Left lobe of liver (tissue), 2 donors: ENCODE measurements at regions not wholly inside any gene's neighbourhood (a gene's known extent, or its start where the extent isn't known, plus 50 kb on each side); places are given as distances from the start of the nearest gene placed in this dataset.
"Not testable (repeated sequence)": the region's sequence is repeated elsewhere in the genome, so short reads cannot be mapped to it uniquely, and the experiment has no call there.

Experiments used
- ATAC-seq: fragments of 200-7000 bp; cut with Tn5 transposase; one replicate; pipeline ENCODE4 v1.9.1; 2020; ENCODE audit warnings: mild to moderate bottlenecking, moderate library complexity
- DNase-seq: peaks from one replicate; pipeline ENCODE4 v3.0.0-alpha.2; 2020; ENCODE audit warnings: low spot score
- donor health status: DM: no; HTN: no; CAD: no; lungs with moderate emphysema.
- donor health status: DM: no; HTN: yes; CAD: no.

DNA sequence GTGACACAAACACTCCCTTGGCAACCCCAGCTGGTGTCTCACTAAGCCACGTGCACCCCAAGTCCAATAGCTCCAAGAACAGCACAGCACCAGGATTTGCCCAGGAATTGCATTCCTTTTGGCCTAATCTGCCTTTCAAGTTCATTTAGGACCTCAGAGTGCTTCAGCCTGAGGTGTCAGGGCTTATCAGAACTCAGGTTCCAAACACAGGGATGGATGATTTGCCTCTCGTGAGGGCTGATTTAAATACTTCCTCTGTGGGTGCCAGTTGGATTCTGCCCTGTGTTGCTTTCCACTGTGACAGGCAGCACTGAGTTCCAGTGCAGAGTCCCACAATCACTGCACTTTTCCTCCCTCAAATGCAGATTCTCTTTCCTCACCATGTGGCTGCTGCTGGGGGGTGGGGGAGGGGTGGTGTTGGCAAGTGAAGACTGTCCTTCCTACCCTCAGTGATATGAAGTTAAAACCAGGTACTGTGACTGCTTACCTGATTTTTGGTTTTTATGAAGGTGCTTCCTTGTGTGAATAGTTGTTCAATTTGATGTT, 204.3 kb upstream of the STAC start:
- ATAC-seq: no peak
- DNase-seq: no peak

DNA sequence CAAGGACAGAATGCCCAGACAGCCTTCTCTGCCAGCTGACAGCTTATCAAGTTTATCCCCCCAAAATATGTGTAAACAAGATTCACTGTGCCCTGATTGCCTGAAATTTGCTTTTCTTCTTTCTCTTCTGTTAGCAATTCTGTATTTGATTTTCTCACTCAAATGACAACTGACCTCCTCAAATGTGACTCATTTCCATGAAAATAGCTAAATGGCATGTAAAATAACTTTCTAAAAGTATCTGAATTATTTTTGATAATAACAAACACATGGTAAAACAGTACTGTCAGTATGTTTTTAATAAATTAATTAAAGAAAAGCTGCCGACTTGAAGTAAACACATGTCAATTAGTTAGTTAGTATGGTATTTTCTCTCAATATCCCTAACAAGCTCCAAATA, 202.3 kb upstream of the STAC start:
- no peak for ATAC-seq
- no peak for DNase-seq

DNA sequence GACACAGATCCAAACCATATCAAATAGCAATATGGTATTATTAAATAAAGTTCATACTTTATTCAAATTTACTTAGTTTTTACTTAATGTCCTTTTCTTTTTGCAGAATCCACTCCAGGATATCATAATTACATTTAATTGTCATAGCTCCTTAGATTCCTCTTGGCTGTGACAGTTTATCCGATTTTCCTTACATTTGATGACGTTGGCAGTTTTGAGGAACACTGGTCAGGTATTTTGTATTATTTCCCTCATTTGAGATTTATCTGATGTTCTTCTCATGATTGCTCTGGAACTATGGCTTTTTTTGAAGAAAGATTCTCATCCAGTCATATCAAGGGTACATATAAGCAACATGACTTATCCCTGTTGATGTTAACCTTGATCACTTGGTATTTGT, 198.3 kb upstream of the STAC start:
- no peak for DNase-seq
- no peak for ATAC-seq

DNA sequence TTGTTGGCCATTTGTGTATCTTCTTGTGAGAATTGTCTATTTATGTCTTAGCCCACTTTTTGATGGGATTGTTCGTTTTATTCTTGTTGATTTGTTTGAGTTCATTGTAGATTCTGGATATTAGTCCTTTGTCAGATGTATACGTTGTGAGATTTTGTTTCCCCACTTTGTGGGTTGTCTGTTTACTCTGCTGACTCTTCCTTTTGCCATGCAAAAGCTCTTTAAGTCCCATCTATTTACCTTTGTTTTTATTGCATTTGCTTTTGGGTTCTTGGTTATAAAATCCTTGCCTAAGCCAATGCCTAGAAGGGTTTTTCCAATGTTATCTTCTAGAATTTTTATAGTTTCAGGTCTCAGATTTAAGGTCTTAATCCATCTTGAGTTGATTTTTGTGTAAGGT, 193.1 kb upstream of the STAC start:
- not testable (repeated sequence) for DNase-seq, ATAC-seq

DNA sequence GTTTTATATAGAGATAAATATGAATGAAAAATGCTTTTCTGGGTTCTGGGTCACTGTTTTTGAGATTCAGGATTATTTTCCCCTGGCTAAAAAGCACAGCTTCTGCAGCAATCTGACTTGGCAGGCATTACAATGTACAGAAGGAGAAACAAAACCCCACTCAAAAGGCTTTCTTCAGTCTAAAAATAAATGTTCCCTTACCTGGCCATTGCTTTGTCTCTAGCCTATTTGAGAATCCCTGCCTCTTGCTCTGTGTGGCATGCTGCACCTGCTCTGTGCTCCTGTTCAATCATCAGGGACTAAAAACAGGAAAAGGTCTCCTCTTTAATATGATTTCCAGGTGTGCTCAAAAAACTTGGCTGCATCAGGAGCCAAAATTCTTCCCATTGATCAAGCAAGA, 187.4 kb upstream of the STAC start:
- ATAC-seq: no peak
- no peak for DNase-seq

DNA sequence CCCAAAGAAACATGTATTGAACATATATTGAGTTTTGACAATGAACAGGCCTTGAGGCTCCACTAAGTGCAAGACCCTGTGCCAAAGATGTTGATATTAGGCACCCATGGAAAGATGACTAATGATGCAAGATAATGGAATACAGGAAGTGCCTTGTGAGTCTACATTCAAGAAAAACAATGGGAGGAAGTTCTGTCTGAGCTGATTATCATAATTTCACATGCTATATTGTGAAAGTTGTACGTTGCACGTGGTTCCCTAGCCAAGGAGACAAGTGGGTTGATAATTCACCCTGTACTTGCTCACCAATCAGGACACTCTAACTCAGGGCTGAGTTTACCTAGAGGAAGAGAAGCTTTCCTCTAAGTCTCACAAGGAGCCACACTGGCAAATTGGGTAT, 186.9 kb upstream of the STAC start:
- peak; percentile 33 for ATAC-seq
- DNase-seq: no peak

DNA sequence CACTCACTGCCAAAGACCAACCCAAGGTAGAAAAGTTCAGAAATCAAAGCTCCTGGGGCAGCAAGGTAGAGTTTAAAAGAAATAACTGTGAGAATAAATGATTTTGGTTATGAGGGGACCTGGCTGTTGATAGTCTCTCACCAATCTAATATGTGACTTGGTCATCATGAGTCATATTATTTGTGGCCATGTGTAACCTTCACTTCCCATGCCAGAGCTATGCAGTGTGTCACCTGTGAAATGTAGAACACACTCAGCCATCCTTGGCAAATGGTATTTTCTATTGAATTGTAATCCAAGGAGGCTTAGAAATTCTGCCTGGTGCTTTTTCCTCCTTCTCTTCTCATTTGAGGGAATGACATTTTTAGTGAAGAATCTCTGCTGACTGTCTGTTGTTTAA, 184.2 kb upstream of the STAC start:
- ATAC-seq (no peak), DNase-seq (no peak)

DNA sequence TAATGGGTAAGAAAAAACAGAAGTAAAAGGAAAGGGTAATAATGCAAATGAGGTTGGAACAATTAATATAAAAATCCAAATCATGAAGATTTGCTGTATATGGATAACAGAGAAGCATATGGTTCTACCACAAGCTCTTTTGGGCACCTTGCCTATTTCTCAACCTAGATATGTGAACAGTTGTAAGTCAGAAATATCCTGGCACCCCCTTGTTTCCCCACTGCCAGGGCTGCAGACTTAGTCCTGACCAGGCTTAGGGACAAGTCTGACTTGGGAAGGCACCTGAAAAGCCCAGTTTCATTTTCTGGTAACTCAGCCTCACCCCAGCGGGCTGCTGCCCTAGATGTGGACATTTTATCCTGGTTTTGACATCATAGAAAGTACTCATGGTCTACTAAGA, 183.2 kb upstream of the STAC start:
- ATAC-seq (no peak), DNase-seq (no peak)

DNA sequence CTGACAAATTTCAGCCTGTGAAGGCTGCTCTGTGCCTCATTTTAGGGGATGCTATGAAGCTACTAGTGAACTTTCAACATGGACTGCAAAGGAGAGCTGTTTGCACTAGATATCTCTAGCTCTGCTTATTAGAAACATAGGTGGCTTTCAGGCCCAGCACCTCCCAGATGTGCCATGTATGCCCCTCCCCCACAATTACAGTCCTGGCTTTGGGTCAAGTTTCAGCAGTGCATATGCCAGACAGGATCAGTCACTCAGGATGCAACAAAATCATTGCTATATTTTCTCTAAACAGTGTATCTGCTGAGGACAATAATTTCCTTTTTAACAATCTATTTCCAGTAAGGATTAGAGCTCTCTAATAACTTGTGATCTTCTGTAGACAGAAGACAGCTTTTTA, 178.8 kb upstream of the STAC start:
- DNase-seq: no peak
- no peak for ATAC-seq

DNA sequence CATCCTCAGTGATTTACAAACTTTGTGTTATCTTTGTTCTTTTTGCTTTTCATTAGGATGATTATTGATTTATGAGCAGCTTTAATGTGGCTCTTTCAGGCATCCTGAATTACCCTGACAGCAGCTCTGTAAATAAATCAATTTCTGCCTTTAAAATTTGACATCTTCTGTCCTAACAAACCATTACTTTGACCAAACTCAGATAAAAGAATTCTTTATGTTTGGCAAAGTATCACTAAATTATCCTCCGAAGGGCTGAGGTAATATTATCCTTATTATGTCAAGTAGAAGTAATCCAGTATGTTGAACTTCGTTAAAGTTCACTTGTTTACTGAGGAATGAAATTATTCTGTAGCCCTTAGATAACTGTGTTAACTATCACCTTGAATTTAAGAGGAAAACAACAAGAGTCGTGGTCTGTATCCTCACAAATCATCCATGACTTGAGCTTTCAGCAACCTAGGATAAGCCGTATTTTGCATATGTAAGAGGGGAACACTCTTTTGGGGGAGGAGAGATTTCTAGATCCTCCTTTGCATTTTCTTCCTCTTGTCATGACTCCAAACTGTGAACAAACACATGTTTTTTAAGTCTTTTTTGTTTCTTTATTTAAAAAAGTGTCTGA, 173.2 kb upstream of the STAC start:
- DNase-seq (no peak), ATAC-seq (no peak)

DNA sequence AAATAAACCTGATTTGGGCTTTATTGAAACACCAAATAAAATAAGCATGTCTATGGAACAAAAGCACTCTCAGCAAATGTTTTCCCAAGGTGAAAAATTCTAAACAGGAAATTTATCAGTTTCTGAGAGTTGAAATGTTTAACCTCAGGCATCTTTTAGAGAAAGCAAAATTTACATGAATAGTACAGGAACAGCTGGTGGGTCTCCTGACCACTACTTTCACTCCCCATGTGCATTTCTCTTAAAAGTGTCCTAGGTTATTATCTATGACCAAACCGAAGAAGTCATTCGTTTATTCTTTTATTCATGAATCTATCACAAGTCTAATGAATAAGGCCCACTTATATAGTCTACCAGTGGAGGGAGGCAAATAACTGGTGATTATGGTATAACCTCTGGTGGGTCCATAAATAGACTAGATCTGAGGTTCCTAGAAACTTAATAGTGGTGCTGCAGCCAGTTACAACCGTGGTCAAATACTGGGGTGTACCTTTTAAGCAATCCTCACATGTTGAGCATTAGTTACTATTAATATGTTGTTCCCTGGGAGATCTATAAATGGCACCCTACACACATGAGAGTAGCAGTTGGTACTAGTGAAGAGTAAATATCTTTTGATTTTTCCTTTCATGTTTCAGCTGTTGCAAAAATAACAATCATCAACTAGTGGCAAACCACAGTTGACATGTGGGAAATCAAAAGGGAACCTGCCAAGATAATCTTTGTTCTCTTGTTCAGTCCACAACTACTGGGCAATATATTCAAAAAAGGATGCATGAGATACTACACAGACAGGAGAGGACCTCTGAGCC, 169.3 kb upstream of the STAC start:
- no peak for DNase-seq
- no peak for ATAC-seq

DNA sequence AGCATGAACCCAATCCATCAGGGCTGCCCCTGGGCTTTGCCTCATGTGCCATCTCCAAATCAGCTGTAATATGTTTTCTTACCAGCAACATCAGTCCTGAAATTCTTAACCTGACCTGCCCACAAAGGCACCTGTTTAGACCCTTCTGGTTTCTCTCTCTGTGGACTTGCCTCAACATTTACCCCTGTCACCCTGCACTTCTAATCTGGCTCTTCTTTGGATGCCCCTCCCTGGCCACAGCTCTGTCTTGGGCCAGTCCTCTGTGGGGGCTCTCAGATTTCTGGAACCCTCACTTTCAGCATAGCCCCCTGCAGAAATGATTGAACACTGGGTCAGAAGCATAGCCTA, 168.7 kb upstream of the STAC start:
- DNase-seq: no peak
- ATAC-seq: no peak

DNA sequence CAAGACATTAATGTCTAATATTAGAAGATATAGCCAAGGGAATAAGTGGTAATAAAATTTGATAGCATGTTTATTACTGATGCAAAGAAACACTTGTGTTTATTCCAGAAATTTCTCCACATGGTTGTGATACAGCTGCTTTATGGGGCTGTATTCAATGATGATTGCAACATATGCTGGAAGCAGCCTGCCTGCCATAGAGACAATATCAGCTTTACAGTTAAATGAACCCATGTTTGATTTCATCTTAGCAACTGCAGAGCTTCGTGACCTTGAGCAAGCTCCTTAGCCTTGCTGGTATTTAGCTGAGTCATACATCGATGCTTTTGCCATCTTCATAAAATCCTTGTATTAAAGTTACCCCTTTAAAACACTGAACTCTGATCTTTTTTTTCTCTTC, 168.1 kb upstream of the STAC start:
- no peak for ATAC-seq
- DNase-seq: no peak

DNA sequence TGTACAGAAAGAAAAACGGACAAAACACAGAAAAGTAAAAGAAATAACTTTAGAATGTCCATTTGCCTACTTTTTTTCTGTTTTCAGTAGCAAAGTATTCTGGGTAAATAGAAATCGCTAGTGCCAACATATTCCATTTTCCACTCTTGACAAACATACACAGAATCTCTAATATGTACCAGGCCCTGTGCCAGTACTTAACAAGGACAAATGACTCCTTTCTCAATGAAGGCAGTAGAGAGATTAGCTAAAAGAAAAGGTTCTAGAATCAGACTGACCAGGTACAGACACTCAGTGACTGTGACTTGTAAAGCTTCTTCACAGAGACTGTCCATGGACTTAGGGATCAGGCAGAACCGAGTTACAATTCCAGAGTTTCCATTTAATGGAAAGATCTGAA, 165.8 kb upstream of the STAC start:
- DNase-seq: no peak
- ATAC-seq: no peak

DNA sequence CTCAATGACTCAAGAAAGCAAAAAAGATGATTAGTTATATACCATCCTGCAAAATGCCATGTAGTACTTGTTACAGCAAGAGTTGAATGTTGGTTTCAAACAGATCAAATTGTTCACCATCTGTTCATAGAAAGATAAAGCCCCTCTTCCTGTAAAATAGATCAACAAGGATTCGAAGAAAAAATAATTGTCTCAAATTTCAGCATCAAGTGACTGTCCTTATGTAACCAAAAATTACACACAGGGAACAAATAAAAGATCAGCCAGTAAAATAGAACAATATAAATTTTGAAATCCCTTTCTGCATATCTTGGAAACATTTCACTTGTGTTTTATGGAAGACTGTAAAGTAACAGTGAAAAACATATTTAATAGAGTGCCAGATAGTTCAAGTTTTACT, 165.1 kb upstream of the STAC start:
- ATAC-seq (no peak), DNase-seq (no peak)

DNA sequence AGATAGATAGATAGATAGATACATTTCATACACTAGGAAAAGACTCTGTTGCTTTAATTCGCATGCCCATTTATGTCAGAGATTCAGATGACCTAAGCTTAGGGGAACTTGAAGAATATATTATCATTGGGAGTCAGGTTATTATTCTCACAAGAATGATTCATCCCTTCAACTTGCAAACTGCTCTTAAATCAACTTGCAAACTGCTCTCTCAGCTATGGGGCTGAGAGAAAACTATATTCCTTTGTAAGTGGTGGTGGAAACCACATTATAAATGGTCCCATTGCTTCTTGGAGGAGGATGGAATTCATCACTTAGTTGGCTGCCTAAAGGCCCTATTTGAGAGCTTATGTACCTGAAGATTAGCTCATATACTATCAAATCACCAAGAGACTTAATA, 160.9 kb upstream of the STAC start:
- DNase-seq (no peak), ATAC-seq (no peak)

DNA sequence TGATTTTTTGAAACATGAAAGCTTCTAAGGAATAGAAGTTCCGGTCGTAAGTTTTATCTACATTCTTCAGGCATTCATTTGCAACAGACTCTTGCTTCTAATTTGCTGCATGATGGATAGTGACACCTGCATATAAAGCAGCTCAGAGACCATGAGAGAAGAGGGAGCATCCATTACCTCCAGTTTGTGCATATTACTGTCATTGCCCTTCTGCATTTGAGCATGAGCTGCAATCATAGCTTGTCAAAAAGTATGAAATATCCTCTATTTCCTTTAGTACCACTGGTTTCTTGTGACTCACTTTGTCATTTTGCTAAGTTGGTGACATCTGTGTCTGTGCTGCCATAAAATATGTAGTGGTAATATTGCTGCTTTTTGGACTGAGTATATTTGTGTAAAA, 160.1 kb upstream of the STAC start:
- ATAC-seq (no peak), DNase-seq (no peak)

DNA sequence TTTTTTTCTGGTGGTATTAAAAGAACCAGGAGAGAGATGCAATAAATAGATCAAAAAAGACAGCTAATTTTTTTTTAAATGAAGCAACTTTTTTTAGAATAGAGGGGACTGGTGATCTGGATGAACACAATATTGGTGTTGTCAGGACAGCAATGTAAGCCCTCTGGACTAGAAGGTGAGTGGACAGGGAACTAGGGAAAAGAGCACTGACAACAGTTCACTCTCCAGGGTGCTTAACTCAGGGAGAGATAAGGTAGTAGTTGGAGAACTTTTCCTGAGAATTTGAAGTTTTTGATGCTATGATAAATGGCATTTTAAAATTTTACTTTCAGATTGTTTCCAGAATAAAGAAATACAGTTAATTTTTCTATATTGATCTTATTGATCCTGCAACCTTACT, 158.3 kb upstream of the STAC start:
- no peak for DNase-seq
- no peak for ATAC-seq

DNA sequence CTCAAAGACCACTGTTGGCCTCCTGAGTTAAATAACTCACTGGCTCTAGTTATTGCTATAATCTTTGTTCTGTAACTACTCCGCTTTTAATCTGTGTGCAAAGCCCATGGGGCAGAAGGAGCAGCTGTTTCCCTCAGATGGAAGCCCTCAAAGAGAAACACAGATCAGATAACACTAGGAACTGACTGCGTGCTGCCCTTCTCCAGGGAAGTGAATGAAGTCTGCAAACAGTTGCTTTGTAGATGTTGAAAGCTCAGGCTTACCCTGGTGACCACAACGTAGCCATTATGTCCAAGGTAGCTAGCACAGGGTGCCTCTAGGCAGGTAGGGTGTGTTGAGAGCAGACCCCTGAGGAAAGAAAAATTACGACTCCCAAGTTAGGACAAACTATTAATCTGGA, 152.3 kb upstream of the STAC start:
- DNase-seq (no peak), ATAC-seq (no peak)

DNA sequence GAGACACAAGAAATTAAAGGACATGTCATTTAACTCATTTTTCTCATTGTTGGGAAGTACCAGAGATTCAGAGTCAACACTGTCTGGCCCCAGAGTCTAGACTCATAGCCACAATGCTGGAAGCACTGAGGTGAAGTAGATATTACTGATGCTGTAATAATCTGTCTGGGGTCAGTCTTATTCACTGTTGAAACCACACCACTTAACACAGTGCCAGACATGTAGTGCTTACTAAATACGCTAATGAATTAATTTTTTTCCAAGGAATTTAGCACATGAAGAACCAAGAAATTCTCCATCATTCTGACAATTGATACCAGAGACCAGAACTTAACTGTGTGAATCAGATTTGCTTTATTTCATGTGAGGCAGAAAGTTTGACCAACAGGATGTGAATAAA, 150.8 kb upstream of the STAC start:
- DNase-seq (no peak), ATAC-seq (no peak)

DNA sequence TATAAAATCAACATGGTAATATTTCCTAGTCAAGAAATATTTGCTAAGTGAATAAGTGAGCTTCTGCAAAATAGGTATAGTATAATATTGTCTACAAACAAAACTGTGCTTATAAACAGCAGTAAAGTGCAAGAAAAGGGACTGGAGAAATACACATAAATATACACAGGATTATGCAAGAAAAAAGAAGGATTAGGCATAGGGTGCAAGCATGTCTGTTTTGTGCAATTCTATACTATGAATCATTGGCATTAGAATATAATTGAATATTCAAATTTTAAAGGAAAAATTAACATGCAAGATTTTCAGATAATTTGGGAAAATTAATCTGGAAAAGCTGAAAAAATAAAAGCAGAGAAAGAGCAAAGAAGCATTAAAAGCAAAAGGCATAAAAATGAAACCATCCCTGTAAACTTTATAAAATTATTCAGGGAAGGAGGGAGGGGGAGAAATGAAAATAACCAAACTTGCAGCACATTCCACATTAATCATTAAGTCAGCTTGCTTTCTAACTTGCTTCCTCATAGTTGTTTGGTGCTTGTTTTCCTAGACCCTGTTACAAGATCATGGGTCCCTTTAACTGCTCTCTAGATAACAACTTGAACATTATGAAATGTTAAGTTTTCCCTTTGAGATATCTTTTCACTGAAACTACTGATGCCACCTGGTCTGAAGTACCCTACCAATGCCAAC, 147.4 kb upstream of the STAC start:
- ATAC-seq (no peak), DNase-seq (no peak)

DNA sequence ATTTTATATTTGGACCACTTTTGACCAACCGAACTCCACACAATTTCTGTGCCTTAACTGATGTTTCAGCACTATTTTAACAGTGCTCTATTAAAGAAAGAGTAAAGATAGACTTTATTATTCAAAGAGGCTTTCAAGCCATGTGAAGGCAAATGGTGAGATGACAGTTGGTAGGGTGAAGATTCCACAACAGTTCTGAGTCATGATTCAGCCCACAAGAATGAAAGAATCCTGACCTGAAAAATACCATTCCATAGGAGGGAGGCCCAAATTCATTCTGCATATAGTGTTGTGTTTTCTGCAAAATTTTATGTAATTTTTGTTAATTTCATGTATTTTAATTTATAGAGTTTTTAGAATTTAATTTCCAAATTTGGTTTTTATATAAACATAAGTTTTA, 135.6 kb upstream of the STAC start:
- DNase-seq (no peak), ATAC-seq (no peak)
